Umbilical cord (tissue), 1 donor: ENCODE measurements at regions not wholly inside any gene's neighbourhood (a gene's known extent, or its start where the extent isn't known, plus 50 kb on each side); places are given as distances from the start of the nearest gene placed in this dataset.
A peak's percentile ranks its signal among the peaks of the same experiment; 100 is the strongest.

Experiments
- DNase-seq: peaks from one replicate; pipeline ENCODE4 v3.0.0-alpha.2; 2015; ENCODE audit warnings: low spot score

DNA sequence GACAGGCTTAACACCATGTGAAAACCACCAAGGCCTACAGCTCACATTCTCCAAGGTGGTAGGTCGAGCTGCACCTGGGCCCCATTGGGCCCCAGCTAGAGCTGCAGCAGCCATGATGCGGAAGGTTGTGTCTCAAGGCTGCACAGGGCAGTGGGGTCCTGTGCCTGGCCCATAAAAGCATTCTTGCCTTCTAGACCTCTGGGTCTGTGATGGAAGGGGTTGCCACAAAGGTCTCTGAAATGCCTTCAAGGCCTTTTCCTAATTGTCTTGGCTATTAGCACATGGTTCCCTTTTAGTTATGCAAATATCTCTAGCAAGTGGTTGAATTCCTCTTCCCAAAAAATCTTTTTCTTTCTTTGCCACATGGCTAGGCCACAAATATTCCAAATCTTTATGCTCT, 52.5 kb upstream of the C11orf58 start:
- no peak for DNase-seq

DNA sequence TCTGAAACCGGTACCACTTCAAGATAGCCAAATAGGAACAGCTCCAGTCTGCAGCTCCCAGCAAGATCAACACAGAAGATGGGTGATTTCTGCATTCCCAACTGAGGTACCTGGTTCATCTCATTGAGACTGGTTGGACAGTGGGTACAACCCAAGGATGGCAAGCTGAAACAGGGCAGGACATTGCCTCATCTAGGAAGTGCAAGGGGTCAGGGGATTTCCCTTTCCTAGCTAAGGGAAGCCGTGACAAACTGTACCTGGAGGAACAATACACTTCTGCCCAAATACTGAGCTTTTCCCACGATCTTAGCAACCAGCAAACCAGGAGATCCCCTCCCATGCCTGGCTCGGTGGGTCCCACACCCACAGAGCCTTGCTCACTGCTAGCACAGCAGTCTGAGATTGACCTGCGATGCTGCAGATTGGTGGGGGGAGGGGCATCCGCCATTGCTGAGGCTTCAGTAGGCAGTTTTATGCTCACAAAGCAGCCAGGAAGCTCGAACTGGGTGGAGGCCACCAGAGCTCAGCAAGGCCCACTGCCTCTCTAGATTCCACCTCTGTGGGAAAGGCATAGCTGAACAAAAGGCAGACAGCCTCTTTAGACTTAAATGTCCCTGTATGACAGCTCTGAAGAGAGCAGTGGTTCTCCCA, 59.9 kb upstream of the C11orf58 start:
- no peak for DNase-seq

DNA sequence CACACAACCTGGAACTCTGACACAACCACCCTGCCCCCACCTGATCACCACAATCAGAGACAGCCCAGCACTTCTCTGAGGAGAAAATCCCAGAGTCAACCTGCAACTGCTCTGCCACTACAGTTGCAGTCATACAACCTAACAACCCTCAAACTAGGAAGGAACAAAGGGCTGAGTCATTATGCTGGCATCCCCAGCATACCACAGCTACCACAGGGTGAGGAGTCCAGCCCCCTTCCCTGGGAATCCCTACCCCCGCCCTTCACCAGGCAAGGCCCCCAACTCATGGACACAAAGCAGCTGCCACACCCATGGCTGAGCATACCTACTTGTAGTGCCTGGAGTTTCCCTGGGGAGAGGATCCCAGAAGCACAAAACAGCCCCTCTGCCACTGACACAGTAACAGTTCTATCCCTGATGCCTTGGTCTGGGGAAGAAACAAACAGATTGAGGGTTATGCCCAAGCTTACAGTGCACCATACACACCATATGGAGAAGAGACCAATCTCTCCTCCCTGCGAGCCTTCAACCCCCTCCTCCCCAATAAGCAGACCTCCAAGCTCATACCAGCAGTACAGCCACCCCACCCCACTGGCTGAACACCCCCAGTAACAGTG, 68.5 kb upstream of the C11orf58 start:
- DNase-seq = no peak

DNA sequence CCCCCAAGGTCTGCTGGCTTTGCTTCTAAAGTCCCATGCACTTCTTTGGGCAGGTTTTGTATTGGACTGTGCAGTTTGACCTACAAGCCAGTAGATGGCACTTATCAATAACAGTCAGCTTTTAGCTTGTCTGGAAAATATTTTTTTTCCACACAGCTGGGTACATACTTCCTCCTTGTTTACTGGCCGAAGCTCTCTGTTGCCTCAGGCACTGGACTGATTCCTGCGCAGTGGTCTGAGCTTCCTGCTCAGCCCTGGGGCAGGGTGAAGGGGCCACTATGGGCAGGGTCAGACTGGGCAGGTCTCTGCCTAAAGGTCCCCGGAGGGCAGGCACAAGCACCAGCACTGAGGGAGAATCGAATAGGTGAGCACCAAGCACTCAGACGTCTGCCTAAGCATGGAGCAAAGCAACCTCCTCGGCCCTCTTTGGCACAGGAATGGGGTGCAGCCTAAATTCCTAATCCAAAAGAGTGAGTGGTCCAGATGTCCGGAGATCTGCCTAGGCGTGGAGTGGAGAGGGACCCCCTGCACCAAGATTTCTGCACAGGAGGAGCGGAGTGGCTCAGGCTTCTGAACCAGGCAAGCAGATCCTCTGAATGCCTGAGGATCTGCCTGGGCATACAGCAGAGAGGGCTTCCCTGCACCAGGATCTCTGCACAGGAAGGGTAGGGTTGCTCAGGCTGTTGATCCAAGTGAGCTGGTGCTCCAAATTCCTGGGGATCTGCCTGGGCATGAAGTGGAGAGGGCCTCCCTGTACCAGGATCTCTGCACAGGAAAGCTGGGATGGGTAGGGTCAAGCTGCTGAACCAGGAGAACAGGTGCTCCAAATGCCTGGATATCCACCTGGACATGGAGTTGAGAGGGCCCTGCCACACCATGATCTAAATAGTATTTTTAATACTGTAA, 105.9 kb upstream of the C11orf58 start:
- no peak for DNase-seq

DNA sequence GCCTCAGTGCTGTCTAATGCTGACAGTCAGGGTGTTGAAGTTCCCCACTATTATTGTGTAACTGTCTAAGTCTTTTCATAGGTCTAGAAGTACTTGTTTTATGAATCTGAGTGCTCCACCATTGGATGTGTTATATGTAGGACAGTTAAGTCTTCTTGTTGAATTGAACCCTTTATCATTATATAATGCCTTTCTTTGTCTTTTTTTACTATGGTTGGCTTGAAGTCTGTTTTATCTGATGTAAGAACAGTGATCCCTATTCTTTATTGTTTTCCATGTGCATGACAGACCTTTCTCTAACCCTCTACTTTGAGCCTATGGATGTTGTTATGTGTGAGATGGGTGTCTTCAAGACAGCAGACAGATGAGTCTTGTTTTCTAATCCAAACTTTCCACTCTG, 107.8 kb upstream of the C11orf58 start:
- no peak for DNase-seq

DNA sequence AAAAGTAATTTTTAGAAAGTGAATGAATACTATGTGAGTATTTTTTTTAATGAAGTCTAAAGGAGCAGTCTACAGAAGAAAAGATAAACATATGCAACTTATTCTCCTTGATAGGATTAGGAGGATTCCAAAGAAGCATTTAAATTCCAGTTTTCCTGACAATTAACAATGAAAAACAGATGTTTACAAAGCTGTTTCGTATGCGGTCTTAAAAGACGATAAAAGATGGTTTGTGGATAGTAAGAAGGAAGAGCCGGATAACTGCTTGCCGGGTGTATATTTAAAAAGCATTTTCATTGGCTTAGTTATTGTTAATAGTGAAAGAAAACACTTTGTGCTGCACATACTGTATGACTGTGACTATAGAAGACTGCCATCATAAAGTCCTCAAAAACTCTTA, 120.0 kb upstream of the C11orf58 start:
- peak; percentile 60 for DNase-seq

DNA sequence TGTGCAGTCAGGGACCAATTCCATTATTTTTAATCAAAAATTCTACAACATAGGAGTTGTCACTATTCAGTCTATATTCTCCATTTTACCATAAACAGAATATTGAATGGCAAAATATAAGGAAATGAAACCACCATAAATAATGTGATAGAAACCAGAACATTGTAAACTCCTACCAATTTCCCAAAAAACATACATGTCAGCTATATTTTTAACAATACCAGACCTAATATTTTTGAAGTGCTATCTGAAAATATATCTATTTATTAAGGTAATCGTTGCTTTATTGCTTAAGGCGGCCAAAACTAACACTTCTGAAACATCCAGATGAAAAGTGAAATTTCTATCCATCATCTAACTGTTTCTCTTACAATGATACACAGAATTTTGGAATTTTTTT, 123.0 kb upstream of the C11orf58 start:
- DNase-seq = no peak

DNA sequence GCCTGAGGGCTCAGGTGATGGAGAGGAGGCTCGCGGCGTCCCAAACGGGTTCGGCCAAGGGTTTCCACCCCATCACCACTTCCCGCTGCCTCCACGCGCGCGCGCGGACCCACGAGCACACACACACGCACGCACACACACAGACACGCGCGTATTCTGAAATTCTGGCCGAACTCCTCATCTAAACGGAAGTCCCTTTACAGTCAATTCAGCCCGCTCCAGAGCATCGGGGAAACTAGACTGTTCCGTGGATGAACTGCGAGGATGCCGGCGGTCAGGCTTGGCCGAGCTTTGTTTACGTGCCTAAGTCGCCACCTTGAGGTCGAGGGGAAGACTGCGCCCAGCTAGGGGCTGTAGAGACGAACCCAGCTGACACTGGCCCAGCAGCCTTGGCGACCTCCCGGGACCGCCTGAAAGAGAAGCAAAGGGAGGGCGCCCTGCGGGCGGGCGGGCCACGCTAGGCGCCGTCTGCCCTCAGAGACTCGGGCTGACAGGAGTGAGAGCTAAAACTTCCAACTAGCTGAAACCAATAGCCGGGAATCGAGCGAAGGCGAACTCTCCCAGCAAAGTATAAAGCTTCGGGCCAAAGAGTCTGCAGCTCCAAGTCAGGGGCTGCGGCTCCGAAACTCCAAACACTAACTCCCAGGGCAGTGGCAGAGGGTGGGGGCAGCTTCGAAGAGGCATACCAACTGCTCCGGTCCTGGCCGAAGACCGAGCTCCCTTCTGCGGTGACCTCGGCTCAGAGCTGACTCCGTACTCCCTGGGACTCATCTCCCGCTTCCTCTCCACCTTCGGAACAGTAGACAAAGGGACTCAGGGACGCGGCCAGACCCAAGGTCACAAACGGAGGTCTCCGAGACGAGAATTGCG, 124.7 kb upstream of the C11orf58 start:
- DNase-seq = peak; percentile 97

DNA sequence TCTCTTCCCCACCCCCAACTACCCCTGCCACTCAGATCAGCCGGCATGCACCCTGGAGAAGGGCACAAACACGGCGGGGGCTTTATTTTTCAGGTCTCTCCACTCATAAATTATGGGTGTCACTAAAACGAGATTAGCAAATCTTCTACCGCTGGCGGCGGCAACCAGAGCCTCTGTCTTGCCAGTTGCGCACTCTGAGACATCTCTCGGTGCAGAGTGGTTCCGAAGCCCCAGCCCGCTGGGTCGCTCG, 125.3 kb upstream of the C11orf58 start:
- no peak for DNase-seq

DNA sequence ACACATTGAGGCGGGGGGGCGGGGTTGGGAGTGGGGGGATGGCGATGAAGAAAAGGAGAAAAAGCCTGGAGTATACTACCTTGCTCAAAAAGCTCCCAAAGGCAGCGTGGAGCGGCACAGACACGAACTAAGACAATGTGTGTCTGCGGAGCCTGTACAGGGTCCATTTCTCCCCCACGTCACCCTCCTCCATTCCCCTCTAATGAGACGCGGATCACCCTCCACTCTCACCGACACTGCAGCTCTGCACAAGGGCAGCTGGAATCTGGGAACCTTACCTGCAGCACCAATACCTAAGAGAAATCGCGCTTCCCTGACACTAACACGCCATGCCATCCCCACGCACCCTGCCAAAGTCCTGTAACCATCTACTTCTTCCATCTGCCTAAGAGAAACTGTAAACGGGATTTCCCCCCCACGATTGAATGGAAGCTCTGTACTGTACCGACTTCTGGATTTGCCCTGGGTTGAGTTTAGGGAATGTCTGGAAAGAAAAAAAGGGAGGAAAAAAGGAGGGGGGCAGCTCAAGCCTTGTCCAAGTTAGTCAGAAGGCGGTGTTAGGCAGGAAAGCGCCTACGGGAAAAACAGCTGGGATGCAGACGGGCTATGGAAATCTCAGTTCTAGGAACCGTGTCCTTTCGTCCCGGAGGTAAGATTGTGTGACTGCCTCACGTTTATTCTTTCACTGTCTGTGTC, 125.7 kb upstream of the C11orf58 start:
- DNase-seq = peak; percentile 83

DNA sequence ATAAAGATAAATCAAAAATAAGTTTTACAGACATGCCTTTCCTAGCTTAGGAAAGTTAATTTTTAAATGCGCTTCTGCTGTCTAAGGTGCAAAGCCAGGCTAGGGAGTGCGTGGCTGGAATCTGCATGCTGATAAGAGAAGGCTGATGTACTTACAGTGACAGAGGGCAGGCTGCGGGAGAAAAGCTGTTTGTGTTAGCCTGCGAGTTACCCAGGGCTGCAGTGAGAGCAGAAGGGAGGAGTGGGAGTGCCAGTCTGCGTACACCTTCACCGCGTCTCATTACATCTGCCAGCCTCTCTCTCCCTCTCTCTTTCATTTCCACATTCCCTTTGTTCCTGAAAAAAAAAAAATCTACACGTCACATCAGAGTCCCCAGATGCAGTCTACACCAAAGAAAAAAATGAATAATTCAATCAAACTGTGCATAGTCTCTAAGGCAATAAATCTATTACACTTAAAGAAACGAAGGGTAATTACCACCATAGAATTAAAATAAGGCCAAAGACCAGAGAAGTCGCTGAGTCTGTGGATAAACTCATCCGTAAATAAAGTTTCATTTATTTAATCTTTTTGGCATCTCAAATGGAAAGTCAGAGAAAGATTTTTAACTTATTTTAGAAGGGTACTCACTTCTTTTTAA, 126.4 kb upstream of the C11orf58 start:
- peak; percentile 67 for DNase-seq

DNA sequence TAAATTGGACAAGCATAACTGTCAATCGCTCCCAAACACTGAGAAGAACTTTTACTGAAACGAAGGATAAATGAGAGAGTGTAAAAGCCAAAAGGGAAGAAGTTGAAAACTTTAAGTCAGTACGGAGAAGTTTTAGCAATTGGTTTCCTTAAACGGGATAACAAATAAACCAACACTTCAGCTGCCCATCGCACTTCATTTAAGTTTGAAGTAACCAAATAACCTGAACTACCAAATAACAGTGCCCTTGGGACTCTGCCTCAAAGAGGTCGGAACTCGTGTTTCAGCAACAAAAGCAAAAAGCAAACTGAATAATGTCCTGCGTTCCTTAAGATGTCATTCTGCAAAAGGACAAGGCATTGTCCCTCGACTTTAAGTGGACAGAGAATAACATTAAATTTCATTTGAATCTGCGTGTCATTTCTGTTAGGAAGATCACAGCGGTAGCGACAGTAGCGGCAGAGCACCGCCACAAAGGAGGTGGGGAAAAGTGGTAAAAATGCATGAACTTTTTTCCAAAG, 127.0 kb upstream of the C11orf58 start:
- no peak for DNase-seq

DNA sequence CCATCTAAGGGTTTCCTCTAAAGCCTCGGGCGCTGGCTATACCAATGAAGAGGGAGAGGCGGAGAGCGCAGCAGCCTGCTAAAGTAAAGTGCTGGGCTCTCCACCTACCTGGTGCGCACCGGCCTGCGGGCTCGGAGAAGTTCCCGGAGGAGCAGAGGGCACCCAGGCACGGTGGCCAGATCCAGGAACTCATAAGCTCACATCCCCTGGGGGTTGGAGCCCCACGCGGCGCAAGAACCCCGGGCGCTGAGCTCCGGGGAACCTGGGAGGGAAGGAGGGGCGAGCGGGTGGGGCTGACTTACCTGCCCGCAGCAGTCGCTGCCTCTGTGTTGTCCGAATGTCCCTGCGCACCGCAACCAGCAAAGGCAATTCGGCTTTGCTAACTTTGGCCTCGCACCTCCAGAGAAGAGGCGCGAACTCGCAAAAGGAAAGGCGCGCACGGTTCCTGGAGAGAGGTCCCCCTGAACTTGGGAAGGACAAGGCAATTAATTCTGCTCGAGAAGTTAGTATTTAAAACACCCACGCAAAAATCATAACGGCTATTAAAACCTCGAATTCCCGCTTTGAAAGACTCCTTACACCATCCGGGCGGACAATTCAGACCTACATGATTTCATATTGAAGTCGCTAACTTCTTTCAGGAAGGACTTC, 127.6 kb upstream of the C11orf58 start:
- no peak for DNase-seq

DNA sequence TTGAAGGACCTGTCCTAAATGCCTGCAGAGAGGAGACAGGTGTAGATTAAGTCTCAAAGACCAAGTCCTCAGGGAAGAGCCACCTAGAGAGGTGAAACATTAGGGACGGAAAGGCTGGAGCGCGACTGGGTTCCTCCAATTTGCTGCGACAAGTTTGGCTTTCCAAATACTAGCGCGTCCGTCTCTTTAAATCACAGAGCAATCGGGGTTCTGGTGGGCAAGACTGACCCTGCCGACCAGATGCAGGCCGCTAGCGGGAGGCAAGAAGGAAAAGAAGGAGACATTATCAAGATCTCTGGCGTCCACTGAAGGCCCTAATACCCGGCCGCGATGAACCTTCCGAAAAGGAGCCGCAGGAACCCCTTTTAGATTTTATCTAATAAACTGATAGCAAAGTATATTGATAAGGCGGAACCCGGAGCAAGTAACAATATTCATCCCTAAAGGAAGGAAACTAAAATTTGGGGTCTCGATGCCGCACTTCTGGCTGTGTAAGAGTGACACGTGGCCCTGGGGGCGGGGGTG, 128.2 kb upstream of the C11orf58 start:
- no peak for DNase-seq

DNA sequence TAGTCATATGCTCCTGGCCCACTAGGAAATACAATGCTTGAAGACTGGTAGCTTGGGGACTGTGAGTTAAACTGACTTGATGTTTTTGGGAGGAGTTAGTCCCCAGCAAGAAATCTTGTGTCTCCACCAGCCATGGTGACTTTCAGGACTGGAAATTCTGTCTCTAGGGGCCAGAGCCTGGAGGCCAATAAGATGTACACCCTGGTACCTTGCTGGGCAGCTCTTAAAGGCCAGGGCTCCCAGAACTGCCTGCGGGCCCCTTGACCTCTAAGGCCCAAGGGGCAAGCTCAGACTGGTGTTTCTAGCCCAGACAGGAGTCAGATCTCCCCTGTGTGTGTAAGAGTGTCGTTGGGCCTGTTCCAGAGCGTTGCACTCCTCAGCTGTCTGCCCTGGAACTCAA, 128.7 kb upstream of the C11orf58 start:
- no peak for DNase-seq

DNA sequence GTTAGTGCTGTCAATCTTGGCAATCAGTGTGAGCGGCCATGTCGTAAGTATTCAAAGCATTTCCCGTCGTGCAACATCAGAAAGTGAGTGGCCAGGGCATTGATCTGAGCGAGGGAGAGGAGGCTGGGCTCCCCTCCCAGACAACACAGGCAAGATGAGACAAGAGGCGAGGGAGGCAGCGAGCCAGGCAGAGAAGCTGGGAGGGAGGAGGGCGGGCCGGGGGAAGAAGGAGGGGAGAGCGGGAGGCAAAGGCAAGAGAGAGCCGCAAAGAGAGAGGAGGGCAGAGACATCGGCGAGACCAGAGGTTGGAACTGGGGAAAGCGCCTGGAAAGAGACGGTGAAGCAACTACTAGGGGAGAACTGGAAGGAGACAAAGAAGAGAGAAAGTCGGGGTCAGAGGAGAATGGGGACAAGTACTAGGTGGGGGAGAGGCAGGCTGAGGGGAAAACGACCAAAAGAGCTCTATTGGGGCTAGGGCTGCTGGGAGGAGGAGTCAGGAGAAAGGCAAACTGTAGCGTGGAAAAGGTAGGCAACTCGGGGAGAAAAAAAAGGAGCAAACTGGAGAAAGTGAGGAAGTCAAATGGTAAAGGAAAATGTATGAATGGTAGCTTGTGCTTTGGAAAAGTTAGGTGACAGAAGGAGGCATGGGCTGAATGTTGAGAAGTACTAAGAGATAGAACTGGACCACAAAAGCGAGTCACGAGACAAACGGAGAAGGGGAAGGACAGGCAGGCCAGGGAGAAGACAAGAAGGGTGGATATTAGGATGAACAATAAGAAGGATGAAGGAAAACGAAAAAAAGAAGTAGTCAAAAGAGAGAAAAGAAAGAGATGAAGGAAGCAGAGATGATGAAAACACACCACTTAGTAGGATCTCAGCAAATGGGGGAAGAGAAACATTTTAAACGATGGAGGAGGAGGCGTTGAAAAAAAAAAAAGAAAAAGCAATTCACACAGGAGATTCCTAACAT, 130.5 kb upstream of the C11orf58 start:
- DNase-seq = peak; percentile 98

DNA sequence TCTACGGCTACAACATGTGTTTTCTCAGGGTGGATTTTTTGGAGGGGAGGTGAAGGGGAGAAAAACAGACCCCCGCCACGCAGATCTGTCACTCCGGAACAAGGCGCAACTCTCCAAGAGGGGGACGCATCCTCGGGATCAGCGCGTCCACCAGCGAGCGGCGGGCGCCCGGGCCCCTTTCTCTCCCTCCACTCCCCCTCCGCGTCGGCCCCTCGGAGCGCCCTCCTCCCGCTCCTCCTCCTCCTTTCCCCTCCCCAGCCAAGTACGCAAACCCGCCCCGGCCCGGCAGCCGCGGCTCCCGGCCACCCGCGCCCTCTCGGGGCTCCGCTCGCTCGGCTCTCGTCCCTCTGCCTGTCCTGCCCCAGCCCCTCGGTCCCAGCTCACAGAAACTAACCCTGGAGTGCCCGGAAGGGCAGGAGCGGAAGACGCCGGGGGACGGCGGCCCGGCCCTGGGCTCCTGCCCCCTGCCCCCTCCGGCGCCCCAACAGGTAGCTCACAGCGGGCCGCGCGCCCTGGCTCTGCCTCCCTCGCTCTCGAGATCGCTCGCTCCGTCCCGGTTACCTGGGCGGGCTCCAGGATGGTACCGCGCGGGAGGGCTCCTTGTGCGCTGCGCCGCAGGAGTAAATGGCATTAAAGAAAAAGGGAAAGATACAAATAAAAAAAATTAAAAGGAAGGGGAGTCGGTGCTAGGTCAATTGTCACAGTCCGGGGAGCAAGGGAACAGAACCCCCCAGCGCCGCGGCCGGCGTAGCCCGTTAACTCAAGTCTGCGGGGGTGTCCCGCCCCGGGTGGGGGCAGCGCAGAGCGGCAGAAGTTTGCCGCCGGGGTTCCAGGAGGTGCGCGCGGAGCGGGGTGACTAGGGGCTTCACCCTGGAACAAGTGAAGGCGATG, 131.4 kb upstream of the C11orf58 start:
- DNase-seq = peak; percentile 83
